ENCODE measurements at regions not wholly inside any gene's neighbourhood (a gene's known extent, or its start where the extent isn't known, plus 50 kb on each side); places are given as distances from the start of the nearest gene placed in this dataset.

DNA sequence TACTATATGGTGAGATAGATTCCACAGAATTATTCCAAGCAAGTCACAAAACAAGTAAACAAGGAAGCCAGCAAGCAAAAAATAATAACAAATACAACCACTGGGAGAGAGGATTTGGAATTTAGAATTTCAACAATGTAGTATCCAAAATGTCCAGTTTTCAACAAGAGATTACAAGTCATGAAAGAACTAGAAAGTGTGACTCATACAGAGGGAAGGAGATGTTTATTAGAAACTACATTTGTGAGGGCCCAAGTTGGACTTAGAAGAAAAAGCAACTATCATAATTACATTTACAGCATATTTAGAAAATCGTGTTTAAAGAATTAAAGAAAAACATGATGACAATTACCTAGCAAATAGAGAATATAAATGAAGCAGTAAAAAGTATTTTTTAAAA lies 494.6 kb upstream of the ID4 start:
- no peaks in the 10 kb centered on the region for H3K36me3 ChIP-seq (ENCODE audit: control insufficient read depth in 2 of 2, extremely low read depth in 1 of 2, insufficient read depth in 2 of 2, low read length in 2 of 2)
- CTCF ChIA-PET, result no interaction called here
- intact Hi-C loops (cut with micrococcal nuclease), result no loop called here
- H4K20me1 ChIP-seq (replicated peaks; ENCODE audit: control insufficient read depth, extremely low read depth, insufficient read depth, low read length), result no peaks in the 10 kb centered on the region
- DNase-seq (ENCODE audit: low read depth, low spot score), result no peak
- H3K9me1 ChIP-seq (replicated peaks; ENCODE audit: control insufficient read depth, extremely low read depth, insufficient read depth, low read length), result no peaks in the 10 kb centered on the region
- H3K27ac ChIP-seq (ENCODE audit: insufficient read depth, low read depth, low read length), result no peak overlapping the region
- H3K9ac ChIP-seq (replicated peaks; ENCODE audit: extremely low read depth, insufficient read depth, low read length), result no peak overlapping the region
- no peaks in the 10 kb centered on the region for H3K79me2 ChIP-seq (ENCODE audit: control insufficient read depth, insufficient read depth, low read length)
- FAIRE-seq, result no peak
- dilution Hi-C loops (cut with MboI; ENCODE audit: extremely low pct_ligation_motif_present, low sequenced_read_pairs), result no loop called here
- H3K4me1 ChIP-seq (ENCODE audit: control insufficient read depth, extremely low read depth, insufficient read depth, low read length), result no peaks in the 10 kb centered on the region
- no peak for TF ChIP-seq FOS (IDR thresholded peaks at IDR 0.05; ENCODE audit: borderline replicate concordance, insufficient read depth, low read length)
- TF ChIP-seq EZH2 (IDR thresholded peaks at IDR 0.05; ENCODE audit: borderline replicate concordance, low read depth, low read length, severe bottlenecking), result no peak
- TF ChIP-seq MYC (IDR thresholded peaks at IDR 0.05; ENCODE audit: low read depth, low read length), result no peak
- no peak for TF ChIP-seq POLR2A (IDR thresholded peaks at IDR 0.05; ENCODE audit: low read depth, low read length)
- no peak for TF ChIP-seq GATA2 (IDR thresholded peaks at IDR 0.05; ENCODE audit: insufficient read depth, insufficient read length, low read depth, low read length)
- TF ChIP-seq, protein P1, sequence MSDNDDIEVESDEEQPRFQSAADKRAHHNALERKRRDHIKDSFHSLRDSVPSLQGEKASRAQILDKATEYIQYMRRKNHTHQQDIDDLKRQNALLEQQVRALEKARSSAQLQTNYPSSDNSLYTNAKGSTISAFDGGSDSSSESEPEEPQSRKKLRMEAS (IDR thresholded peaks at IDR 0.05; ENCODE audit: insufficient read depth, insufficient read length), result no peak
- TF ChIP-seq, protein P2, sequence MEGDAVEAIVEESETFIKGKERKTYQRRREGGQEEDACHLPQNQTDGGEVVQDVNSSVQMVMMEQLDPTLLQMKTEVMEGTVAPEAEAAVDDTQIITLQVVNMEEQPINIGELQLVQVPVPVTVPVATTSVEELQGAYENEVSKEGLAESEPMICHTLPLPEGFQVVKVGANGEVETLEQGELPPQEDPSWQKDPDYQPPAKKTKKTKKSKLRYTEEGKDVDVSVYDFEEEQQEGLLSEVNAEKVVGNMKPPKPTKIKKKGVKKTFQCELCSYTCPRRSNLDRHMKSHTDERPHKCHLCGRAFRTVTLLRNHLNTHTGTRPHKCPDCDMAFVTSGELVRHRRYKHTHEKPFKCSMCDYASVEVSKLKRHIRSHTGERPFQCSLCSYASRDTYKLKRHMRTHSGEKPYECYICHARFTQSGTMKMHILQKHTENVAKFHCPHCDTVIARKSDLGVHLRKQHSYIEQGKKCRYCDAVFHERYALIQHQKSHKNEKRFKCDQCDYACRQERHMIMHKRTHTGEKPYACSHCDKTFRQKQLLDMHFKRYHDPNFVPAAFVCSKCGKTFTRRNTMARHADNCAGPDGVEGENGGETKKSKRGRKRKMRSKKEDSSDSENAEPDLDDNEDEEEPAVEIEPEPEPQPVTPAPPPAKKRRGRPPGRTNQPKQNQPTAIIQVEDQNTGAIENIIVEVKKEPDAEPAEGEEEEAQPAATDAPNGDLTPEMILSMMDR (IDR thresholded peaks at IDR 0.05; ENCODE audit: extremely low read depth in 1 of 2, insufficient read depth in 1 of 2, low read depth in 1 of 2, low read length in 2 of 2), result no peak
- TF ChIP-seq JUN (IDR thresholded peaks at IDR 0.05; ENCODE audit: borderline replicate concordance, insufficient read depth, insufficient read length, low read depth), result no peak
- no peak for TF ChIP-seq POLR2AphosphoS5 (IDR thresholded peaks at IDR 0.05; ENCODE audit: insufficient read depth, low read depth, low read length)
- H3K27me3 ChIP-seq (ENCODE audit: control insufficient read depth in 2 of 2, insufficient read depth in 2 of 2, low read length in 2 of 2), result no peaks in the 10 kb centered on the region
- no TSS peak for BruUV-seq (replicated peaks)
- H3K4me3 ChIP-seq (replicated peaks in 1 of 3; ENCODE audit: insufficient read depth in 1 of 3, low read depth in 1 of 3, low read length in 3 of 3), result no peak overlapping the region
- no peak overlapping the region for H3K4me2 ChIP-seq (ENCODE audit: insufficient read depth, low read length)
- H2AFZ ChIP-seq (ENCODE audit: low read depth, low read length), result no peak overlapping the region
- H3K9me3 ChIP-seq (replicated peaks; ENCODE audit: control insufficient read depth, insufficient read depth, low read length), result no peaks in the 10 kb centered on the region
- POLR2A ChIA-PET, result no interaction called here

Data from endothelial cell of umbilical vein (primary cell).